ENCODE measurements at regions not wholly inside any gene's neighbourhood (a gene's known extent, or its start where the extent isn't known, plus 50 kb on each side); places are given as distances from the start of the nearest gene placed in this dataset.

- no peak for TF ChIP-seq CTCF (IDR thresholded peaks at IDR 0.05)
- no peak for TF ChIP-seq POLR2A (IDR thresholded peaks at IDR 0.05)
Observed at GRCh38 chr2:66701656-66702055, 266.7 kb downstream of the MEIS1 start.
